Neuronal stem cell (in vitro differentiated cells): ENCODE measurements at regions not wholly inside any gene's neighbourhood (a gene's known extent, or its start where the extent isn't known, plus 50 kb on each side); places are given as distances from the start of the nearest gene placed in this dataset.

Experiments
- DNase-seq: peaks from one replicate; pipeline ENCODE4 v3.0.0-alpha.2; 2013; ENCODE audit warnings: low spot score
- H2AFZ ChIP-seq: one replicate; pipeline ENCODE4 v1.6.1; 2013; ENCODE audit warnings: mild to moderate bottlenecking, low read length, inconsistent platforms
- H2AK5ac ChIP-seq: 2 replicates; pipeline ENCODE4 v1.6.1; 2013; ENCODE audit warnings: low read depth, mild to moderate bottlenecking, inconsistent platforms, low read length, moderate library complexity, mixed read lengths
- H2BK120ac ChIP-seq: 2 replicates; pipeline ENCODE4 v1.6.1; 2013; ENCODE audit warnings: low read depth, mild to moderate bottlenecking, inconsistent platforms, low read length, moderate library complexity, mixed read lengths
- H2BK12ac ChIP-seq: one replicate; pipeline ENCODE4 v1.6.1; 2013; ENCODE audit warnings: low read length, inconsistent platforms
- H2BK15ac ChIP-seq: 2 replicates; pipeline ENCODE4 v1.6.1; 2013; ENCODE audit warnings: mild to moderate bottlenecking, low read length, inconsistent platforms, mixed read lengths
- H2BK5ac ChIP-seq: one replicate; pipeline ENCODE4 v1.6.1; 2013; ENCODE audit warnings: inconsistent platforms, mild to moderate bottlenecking, low read length, moderate library complexity
- H3K14ac ChIP-seq: one replicate; pipeline ENCODE4 v1.6.1; 2013; ENCODE audit warnings: low read length, inconsistent platforms
- H3K18ac ChIP-seq: 2 replicates; pipeline ENCODE4 v1.6.1; 2013; ENCODE audit warnings: low read length, inconsistent platforms
- H3K23ac ChIP-seq: 2 replicates; pipeline ENCODE4 v1.6.1; 2013; ENCODE audit warnings: low read depth, mild to moderate bottlenecking, mixed read lengths, low read length, inconsistent platforms; ENCODE audit not compliant: poor library complexity
- H3K27ac ChIP-seq: replicated peaks from 3 replicates; pipeline ENCODE4 v1.5.1; 2013; ENCODE audit warnings: low read length, inconsistent platforms
- H3K27me3 ChIP-seq, 3 experiments: 2 replicates each; pipeline ENCODE4 v1.6.1; 2013; ENCODE audit warnings: low read length in 3 of 3, mild to moderate bottlenecking in 2 of 3, inconsistent platforms in 1 of 3, low read depth in 1 of 3, mixed read lengths in 1 of 3, moderate library complexity in 1 of 3; ENCODE audit not compliant: control insufficient read depth in 3 of 3, insufficient read depth in 3 of 3
- H3K36me3 ChIP-seq, 2 donors: replicated peaks in 1 of 2; 2 replicates each; pipeline ENCODE4 v1.6.1; 2013; ENCODE audit warnings: low read length in 2 of 2; ENCODE audit not compliant: control insufficient read depth in 2 of 2, insufficient read depth in 2 of 2
- H3K4ac ChIP-seq: 2 replicates; pipeline ENCODE4 v1.6.1; 2013; ENCODE audit warnings: inconsistent platforms, mild to moderate bottlenecking, low read length, moderate library complexity
- H3K4me1 ChIP-seq, 2 donors: 1 replicate in 1 of 2; 2 replicates in 1 of 2; pipeline ENCODE4 v1.6.1; 2013; ENCODE audit warnings: low read length in 2 of 2, low read depth in 1 of 2; ENCODE audit not compliant: control insufficient read depth in 2 of 2, insufficient read depth in 1 of 2
- H3K4me2 ChIP-seq: one replicate; pipeline ENCODE4 v1.6.1; 2013; ENCODE audit warnings: mild to moderate bottlenecking, low read length, inconsistent platforms; ENCODE audit not compliant: insufficient read depth, poor library complexity, severe bottlenecking
- H3K4me3 ChIP-seq, 2 donors: 2 replicates each; pipeline ENCODE4 v1.5.1; 2013; ENCODE audit warnings: low read length in 2 of 2, mild to moderate bottlenecking in 2 of 2, inconsistent platforms in 1 of 2, moderate library complexity in 1 of 2
- H3K79me1 ChIP-seq: one replicate; pipeline ENCODE4 v1.6.1; 2013; ENCODE audit warnings: low read depth, mild to moderate bottlenecking, inconsistent platforms, low read length, moderate library complexity
- H3K9ac ChIP-seq: one replicate; pipeline ENCODE4 v1.6.1; 2013; ENCODE audit warnings: mild to moderate bottlenecking, low read depth, low read length, inconsistent platforms; ENCODE audit not compliant: poor library complexity
- H3K9me3 ChIP-seq, 2 donors: replicated peaks in 1 of 2; 2 replicates each; pipeline versions ENCODE3 to v1.6.1; 2013; ENCODE audit warnings: low read length in 2 of 2, mild to moderate bottlenecking in 2 of 2, inconsistent platforms in 1 of 2, low read depth in 1 of 2, mixed read lengths in 1 of 2, moderate library complexity in 1 of 2; ENCODE audit not compliant: control insufficient read depth in 2 of 2, insufficient read depth in 1 of 2
- H4K8ac ChIP-seq: one replicate; pipeline ENCODE4 v1.6.1; 2013; ENCODE audit warnings: low read depth, mild to moderate bottlenecking, inconsistent platforms, low read length, moderate library complexity
- H4K91ac ChIP-seq: one replicate; pipeline ENCODE4 v1.6.1; 2013; ENCODE audit warnings: low read length, low read depth, mild to moderate bottlenecking, inconsistent platforms; ENCODE audit not compliant: poor library complexity
- WGBS, 2 donors: extraction: QIAGEN DNeasy Blood & Tissue Kit; methylation state at CpG; one replicate each; pipeline ENCODE4 v1.1.7; 2013; ENCODE audit warnings: missing lambda C conversion rate in 2 of 2, mixed read lengths in 1 of 2; ENCODE audit not compliant: insufficient read length in 2 of 2, insufficient replicate concordance in 1 of 2; ENCODE audit errors: extremely low coverage in 2 of 2; 5-methylcytosine and 5-hydroxymethylcytosine counted together

- no peak overlapping the region for H3K23ac ChIP-seq
- no peak overlapping the region for H2BK15ac ChIP-seq
- H3K27me3 ChIP-seq, result no peaks in the 10 kb centered on the region
- no peak for DNase-seq
- no peak overlapping the region for H3K14ac ChIP-seq
- H3K9me3 ChIP-seq, result no peaks in the 10 kb centered on the region
- no peaks in the 10 kb centered on the region for H3K36me3 ChIP-seq
- H3K79me1 ChIP-seq, result no peaks in the 10 kb centered on the region
- no peaks in the 10 kb centered on the region for H3K4me1 ChIP-seq
- no peak overlapping the region for H4K91ac ChIP-seq
- H2AK5ac ChIP-seq, result no peak overlapping the region
- no peak overlapping the region for H3K4me3 ChIP-seq
- H3K18ac ChIP-seq, result no peak overlapping the region
- no peak overlapping the region for H2BK12ac ChIP-seq
- WGBS, 2 donors, result no CpG with 5 or more reads among the region's 4 CpGs
- no peak overlapping the region for H2BK5ac ChIP-seq
- H2AFZ ChIP-seq, result no peak overlapping the region
- no peak overlapping the region for H3K27ac ChIP-seq
- no peak overlapping the region for H3K4ac ChIP-seq
- no peak overlapping the region for H4K8ac ChIP-seq
- H3K4me2 ChIP-seq, result no peak overlapping the region
- no peak overlapping the region for H3K9ac ChIP-seq
- no peak overlapping the region for H2BK120ac ChIP-seq
These were observed 100.5 kb downstream of the SYF2 start for GRCh38 chr1:25131794-25132193.

- Histone ChIP-seq H3K18ac (peak overlapping the region; percentile 36), H4K8ac (no peak overlapping the region), H2BK12ac (no peak overlapping the region), H3K36me3 (no peaks in the 10 kb centered on the region), H2BK5ac (peak overlapping the region; percentile 49), H3K9ac (peak overlapping the region; percentile 51), H2BK15ac (no peak overlapping the region), H3K27ac (no peak overlapping the region), H2BK120ac (no peak overlapping the region), H3K14ac (no peak overlapping the region), H2AFZ (no peak overlapping the region), H3K79me1 (no peaks in the 10 kb centered on the region), H3K4ac (no peak overlapping the region), H4K91ac (no peak overlapping the region), H3K4me3 (no peak overlapping the region), H2AK5ac (no peak overlapping the region), H3K4me1 (no peaks in the 10 kb centered on the region), H3K4me2 (no peak overlapping the region), H3K9me3 (no peaks in the 10 kb centered on the region), H3K27me3 (no peaks in the 10 kb centered on the region), H3K23ac (no peak overlapping the region)
- no CpG with 5 or more reads among the region's 5 CpGs for WGBS, 2 donors
- DNase-seq, result no peak
These were observed 101.4 kb downstream of the SYF2 start for GRCh38 chr1:25130895-25131294.

- WGBS, 2 donors, result no CpG with 5 or more reads among the region's 12 CpGs
- DNase-seq, result no peak
- no peaks in the 10 kb centered on the region for H3K4me1 ChIP-seq
These were observed 102.9 kb downstream of the SYF2 start for GRCh38 chr1:25129380-25129779.

DNA sequence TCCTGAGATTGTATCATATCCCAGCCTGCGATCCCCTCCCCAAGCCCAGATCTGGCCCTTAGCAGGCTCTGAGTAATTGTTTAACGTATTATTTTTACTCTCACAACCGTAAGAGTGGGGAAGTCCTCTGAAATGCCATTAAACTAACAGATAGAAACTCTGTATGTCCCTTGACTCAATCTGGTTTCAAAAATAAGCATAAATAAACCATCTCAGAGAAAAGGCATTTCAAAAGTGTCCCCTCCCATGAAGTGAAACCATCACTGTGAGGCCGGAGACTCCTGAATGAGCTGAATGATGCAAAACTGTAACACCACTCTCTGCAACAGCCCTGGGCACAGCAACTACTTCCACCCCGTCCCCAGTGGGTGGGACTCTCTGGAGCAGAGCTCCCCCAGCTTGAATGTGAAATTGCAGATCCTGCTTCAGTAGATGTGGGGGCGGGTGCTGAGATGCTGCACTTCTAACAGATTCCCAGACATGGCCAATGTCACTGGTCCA is 104.1 kb downstream of the SYF2 start:
- no peaks in the 10 kb centered on the region for H3K79me1 ChIP-seq
- no peak overlapping the region for H3K18ac ChIP-seq
- H3K9ac ChIP-seq, result no peak overlapping the region
- H3K4me3 ChIP-seq, result no peak overlapping the region
- no peaks in the 10 kb centered on the region for H3K4me1 ChIP-seq
- H3K14ac ChIP-seq, result no peak overlapping the region
- H3K27ac ChIP-seq, result no peak overlapping the region
- no peak overlapping the region for H2AFZ ChIP-seq
- H2BK5ac ChIP-seq, result no peak overlapping the region
- H2BK15ac ChIP-seq, result no peak overlapping the region
- H3K27me3 ChIP-seq, result no peaks in the 10 kb centered on the region
- H2BK12ac ChIP-seq, result no peak overlapping the region
- H2AK5ac ChIP-seq, result no peak overlapping the region
- H4K91ac ChIP-seq, result no peak overlapping the region
- H2BK120ac ChIP-seq, result no peak overlapping the region
- H4K8ac ChIP-seq, result no peak overlapping the region
- no peak overlapping the region for H3K23ac ChIP-seq
- H3K36me3 ChIP-seq, result no peaks in the 10 kb centered on the region
- H3K4ac ChIP-seq, result no peak overlapping the region
- H3K4me2 ChIP-seq, result no peak overlapping the region
- no peaks in the 10 kb centered on the region for H3K9me3 ChIP-seq
- WGBS, 2 donors, result no CpG with 5 or more reads among the region's 6 CpGs
- no peak for DNase-seq

More at GRCh38 chr1:25129380-25129779, 102.9 kb downstream of the SYF2 start:
- Histone ChIP-seq H3K4me2 (no peak overlapping the region), H3K36me3 (no peaks in the 10 kb centered on the region), H2BK15ac (no peak overlapping the region), H3K9ac (no peak overlapping the region), H2BK120ac (no peak overlapping the region), H4K8ac (no peak overlapping the region), H2AK5ac (no peak overlapping the region), H3K23ac (no peak overlapping the region), H3K18ac (no peak overlapping the region), H3K4ac (no peak overlapping the region), H3K79me1 (no peaks in the 10 kb centered on the region), H2BK12ac (no peak overlapping the region), H3K27me3 (no peaks in the 10 kb centered on the region), H4K91ac (no peak overlapping the region), H3K9me3 (no peaks in the 10 kb centered on the region), H2AFZ (no peak overlapping the region), H3K27ac (no peak overlapping the region), H2BK5ac (no peak overlapping the region), H3K14ac (no peak overlapping the region), H3K4me3 (no peak overlapping the region)
